GM12891 (cell line): ENCODE measurements at regions not wholly inside any gene's neighbourhood (a gene's known extent, or its start where the extent isn't known, plus 50 kb on each side); places are given as distances from the start of the nearest gene placed in this dataset.
"Not testable (repeated sequence)": the region's sequence is repeated elsewhere in the genome, so short reads cannot be mapped to it uniquely, and the experiment has no call there.

Experiments used
- DNase-seq: peaks from one replicate; pipeline ENCODE4 v3.0.0; 2011; ENCODE audit warnings: low spot score; ENCODE audit not compliant: insufficient read length
- FAIRE-seq: peaks from 2 replicates; lab custom pipeline; 2011; peaks lifted over from hg19 to GRCh38; lab: Jason Lieb, UNC
- PAX5 ChIP-seq: IDR thresholded peaks from 2 replicates; pipeline ENCODE4 v1.6.1; 2011; ENCODE audit warnings: low read length, moderate library complexity, mild to moderate bottlenecking; ENCODE audit not compliant: insufficient read depth, severe bottlenecking
- POLR2A ChIP-seq: IDR thresholded peaks from 2 replicates; pipeline ENCODE4 v1.6.1; 2011; ENCODE audit warnings: low read depth, low read length, control low read depth
- POLR2AphosphoS5 ChIP-seq: IDR thresholded peaks from 2 replicates; pipeline ENCODE4 v1.6.1; 2011; ENCODE audit warnings: low read depth, low read length, control low read depth
- POU2F2 ChIP-seq: IDR thresholded peaks from 2 replicates; pipeline ENCODE4 v1.6.1; 2011; ENCODE audit warnings: low read depth, mild to moderate bottlenecking, control low read depth, low read length, moderate library complexity
- SPI1 ChIP-seq: IDR thresholded peaks from 2 replicates; pipeline ENCODE4 v1.6.1; 2011; ENCODE audit warnings: low read depth, low read length, control low read depth
- TAF1 ChIP-seq: IDR thresholded peaks from 2 replicates; pipeline ENCODE4 v1.6.1; 2011; ENCODE audit warnings: low read depth, low read length, control low read depth

DNA sequence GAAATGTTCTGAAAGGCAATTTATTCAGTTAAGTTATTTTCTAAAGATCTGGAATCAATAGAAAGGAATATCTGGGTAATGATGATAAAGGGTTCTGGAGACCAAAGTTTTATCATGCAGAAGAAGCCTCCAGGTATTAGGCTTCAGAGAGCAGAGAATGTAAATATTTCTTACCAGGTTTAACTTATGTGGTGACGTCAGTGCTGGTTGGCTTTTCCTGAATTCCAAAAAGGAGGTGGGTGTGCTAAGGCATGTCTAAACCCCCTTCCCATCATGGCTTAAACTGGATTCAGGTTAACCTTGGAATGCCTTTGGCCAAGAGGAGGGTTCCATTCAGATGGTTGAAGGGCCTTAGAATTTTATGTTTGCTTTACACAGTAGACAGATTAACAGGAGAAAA, 829.9 kb downstream of the NCAM2 start:
- FAIRE-seq: no peak
- no peak for DNase-seq
- TF ChIP-seq POLR2AphosphoS5 (no peak), PAX5 (no peak), SPI1 (no peak), POU2F2 (no peak), TAF1 (no peak), POLR2A (no peak)

DNA sequence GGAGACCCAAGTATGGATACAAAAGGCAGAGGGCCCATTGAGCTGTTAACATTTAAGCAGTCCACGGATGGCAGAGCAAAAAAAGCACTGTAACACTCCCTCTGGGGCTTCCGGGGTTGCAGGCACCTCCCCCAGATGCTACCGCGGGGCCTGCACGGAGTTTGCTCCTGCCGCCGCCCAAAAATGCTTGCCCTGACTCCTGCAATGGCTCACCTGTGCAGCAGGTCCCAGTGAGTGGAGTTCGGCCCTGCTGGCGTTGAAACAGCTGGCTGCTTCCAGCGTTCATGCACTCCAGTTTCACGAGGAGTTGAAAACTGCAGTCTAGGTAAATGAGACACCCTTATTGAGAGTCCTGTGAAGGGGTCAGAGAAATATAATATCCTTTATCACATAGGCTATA, 832.8 kb downstream of the NCAM2 start:
- FAIRE-seq (no peak), DNase-seq (no peak)
- TF ChIP-seq POU2F2 (no peak), POLR2A (no peak), POLR2AphosphoS5 (no peak), SPI1 (no peak), TAF1 (no peak), PAX5 (no peak)

DNA sequence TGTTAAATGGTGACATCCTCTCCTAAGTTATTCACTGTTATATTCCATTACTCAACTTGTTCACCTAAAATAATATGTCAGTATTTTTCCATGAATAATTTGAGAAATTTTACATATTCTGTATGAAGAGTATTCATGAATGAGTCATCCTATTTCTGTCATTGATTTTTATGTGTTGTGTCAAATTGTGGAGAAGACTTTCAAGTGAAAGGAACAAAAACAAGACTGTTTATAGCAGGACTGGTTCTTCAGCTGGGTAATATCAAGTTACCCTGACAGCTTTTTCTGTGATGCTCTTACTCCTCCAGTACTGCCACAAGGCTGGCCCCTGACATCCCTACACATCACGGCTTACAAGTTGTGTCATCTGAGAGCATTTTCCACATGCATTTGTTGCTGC, 847.7 kb downstream of the NCAM2 start:
- no peak for DNase-seq
- no peak for FAIRE-seq
- no peak for TF ChIP-seq TAF1
- TF ChIP-seq POLR2AphosphoS5: no peak
- no peak for TF ChIP-seq POLR2A
- no peak for TF ChIP-seq PAX5
- TF ChIP-seq SPI1: no peak

DNA sequence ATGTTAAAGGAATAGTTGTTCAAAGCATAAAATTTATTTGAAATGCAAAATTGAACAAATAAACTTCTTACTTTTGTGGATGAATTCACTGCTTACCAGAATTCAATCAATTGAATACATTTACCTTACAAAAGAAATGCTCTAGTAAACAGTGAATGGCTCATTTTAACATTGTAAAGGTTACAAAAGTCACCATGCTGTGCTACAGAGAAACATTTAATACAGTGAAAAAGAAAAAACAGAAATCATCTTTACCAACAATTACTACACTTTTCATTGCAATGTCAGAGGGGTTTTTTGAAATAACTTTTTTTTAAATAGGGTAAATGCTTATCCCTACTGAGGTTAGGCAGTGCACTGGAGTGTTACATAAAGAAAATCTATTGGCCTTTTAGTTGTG, 853.0 kb downstream of the NCAM2 start:
- no peak for DNase-seq
- no peak for FAIRE-seq
- no peak for TF ChIP-seq TAF1
- TF ChIP-seq PAX5: no peak
- TF ChIP-seq POLR2AphosphoS5: no peak
- TF ChIP-seq SPI1: no peak
- TF ChIP-seq POU2F2: no peak
- TF ChIP-seq POLR2A: no peak

DNA sequence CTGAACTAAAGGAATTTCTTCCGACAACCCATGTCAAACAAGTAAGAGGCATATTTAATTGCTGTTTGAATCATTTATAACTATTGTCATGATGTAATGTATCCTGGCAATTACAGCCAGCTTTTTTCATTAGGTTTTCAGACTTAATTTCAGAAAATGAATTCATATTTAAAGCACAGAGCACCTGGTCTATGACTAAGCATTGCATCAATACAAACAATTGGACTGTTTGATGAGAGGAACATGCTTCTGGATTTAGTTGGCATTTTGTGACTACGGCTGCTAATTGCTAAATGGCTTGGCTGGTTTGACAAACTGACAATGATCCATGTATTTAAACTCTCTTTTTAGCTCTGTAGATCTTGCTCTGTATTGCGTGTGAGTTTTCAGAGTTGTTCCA, 853.4 kb downstream of the NCAM2 start:
- FAIRE-seq (no peak), DNase-seq (no peak)

DNA sequence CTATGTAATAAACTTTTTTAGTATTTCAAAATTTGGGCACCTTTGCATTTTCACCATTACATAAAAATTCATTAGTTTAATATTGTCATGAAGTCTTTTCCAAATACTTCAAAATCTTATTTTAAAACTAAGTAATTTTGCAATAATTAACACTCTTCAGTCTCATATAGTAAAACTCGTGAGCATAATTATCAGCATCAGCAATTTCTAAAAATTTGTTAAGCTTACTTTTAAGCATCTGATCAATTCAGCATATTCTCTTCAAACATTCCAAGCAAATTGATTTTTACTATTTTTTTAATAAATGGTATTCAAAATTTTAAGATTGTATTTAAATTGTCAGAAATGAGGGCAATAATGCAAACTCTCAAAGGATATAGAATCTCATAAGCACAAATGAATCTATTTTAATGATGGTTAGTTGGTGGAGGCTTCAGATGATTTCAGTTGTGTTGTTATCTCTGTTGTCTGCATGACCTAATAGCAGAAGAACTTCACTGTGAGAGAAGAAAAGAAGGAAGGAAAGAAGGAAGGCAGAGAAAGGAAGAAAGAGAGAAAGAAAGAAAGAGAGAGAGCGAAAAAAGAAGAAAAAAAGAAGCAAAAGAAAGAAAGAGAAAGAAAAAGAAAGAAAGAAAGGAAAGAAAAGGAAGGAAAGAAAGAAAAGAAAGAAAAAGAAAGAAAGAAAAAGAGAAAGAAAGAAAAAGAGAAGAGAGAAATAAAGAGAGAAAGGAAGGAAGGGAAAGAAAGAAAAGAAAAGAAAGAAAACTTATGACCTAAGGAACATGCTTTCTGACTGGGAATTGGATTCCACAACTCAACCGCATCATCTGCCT, 860.5 kb downstream of the NCAM2 start:
- FAIRE-seq: no peak
- no peak for TF ChIP-seq POU2F2
- no peak for TF ChIP-seq POLR2AphosphoS5
- TF ChIP-seq TAF1: no peak
- TF ChIP-seq POLR2A: no peak
- no peak for TF ChIP-seq PAX5
- no peak for TF ChIP-seq SPI1
- DNase-seq: no peak

More for the DNA sequence above, 853.4 kb downstream of the NCAM2 start:
- TF ChIP-seq POLR2A (no peak), PAX5 (no peak), TAF1 (no peak), POLR2AphosphoS5 (no peak), SPI1 (no peak), POU2F2 (no peak)

DNA sequence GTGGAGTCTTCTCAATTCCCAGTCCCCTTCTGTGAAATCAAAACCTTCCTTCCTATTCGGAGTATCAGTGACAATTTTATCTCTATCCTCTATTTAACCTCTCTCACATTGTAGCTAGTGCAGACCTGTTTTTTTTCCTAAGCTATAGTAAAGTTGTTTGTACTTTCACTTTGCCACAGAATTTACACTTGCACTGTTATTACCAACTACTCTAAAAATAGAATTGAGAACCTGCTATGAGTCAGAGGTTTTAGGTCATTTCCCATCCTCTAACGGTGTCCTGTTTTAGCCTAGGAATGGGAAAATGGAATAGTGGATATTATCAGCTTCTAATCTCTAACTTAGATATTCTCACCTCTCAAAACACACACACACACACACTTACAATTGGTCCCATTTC, 862.7 kb downstream of the NCAM2 start:
- FAIRE-seq (no peak), DNase-seq (no peak)
- TF ChIP-seq PAX5 (no peak), POU2F2 (no peak), TAF1 (no peak), POLR2A (no peak), SPI1 (no peak), POLR2AphosphoS5 (no peak)

DNA sequence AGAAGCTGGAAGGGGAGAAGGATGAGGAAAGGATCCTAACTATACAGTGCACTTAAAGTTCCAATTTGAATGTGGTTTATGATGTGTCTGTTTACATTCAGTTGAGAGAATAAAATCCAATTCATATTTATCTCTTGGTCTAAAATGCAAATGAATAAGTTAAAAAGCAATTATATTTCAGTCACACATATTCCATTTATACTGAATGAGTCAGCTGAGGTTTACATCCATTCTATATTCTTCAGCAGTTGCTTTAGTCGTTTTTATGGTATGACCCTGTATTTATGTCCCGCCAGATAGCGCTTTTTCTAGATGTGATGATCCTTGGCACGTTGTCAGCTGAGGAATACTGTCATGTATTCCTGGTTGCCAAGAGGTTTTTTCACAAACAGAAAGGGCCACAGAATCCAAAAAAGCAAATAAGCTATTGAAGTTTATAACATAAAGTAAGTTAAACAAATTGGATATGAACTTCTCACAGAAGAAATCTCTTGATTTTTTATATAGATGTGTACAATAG, 866.2 kb downstream of the NCAM2 start:
- no peak for TF ChIP-seq POLR2AphosphoS5
- TF ChIP-seq POLR2A: no peak
- no peak for TF ChIP-seq POU2F2
- TF ChIP-seq PAX5: no peak
- no peak for TF ChIP-seq TAF1
- no peak for TF ChIP-seq SPI1
- DNase-seq (no peak), FAIRE-seq (no peak)

DNA sequence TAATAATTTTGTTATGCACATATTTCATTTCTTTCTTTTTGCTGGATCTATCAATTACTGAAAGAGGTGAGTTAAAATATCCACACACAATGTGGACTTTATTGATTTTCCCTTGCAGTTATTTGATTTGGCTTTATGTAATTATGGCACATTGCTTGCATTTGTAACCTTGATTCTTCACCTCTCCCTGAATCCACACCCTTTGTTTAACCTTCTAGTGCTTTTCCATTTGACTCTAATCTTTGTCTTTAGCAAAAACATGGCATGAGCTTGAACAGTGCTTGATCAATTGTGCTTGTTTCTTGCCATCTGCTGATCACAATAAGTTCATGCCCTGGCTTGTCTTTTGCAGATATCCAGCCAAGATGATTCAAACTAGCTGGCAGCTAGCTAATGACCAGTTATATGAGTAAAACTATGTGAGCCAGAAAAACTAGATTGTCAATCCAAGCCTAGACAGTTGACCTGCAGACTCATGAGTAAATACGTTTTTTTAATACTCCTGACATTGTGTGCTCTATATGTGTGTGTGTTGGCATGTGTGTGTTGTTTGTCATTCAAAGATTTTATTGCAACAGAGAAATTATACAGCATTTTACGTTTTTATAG, 899.2 kb downstream of the NCAM2 start:
- no peak for TF ChIP-seq POLR2A
- TF ChIP-seq POLR2AphosphoS5: no peak
- no peak for TF ChIP-seq POU2F2
- TF ChIP-seq SPI1: no peak
- TF ChIP-seq TAF1: no peak
- no peak for TF ChIP-seq PAX5
- FAIRE-seq (no peak), DNase-seq (no peak)

DNA sequence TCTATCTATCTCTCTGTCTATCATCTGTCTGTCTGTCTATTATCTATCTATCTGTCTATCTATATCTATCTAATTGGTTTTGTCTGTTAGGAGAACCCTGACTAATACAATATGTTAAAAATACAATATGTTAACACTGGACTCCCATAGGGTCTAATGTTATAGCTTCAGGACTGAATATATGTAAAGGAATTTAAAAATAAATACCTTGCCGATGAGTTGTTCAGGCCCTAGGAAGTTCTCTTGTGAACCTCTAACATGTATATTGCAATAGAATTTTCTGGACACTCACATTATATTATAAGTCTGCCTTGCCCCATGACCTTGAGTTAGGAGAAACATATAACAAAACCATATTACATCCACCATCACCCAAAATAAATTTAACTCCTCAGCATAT, 900.6 kb downstream of the NCAM2 start:
- FAIRE-seq (no peak), DNase-seq (no peak)
- no peak for TF ChIP-seq POLR2AphosphoS5
- no peak for TF ChIP-seq SPI1
- no peak for TF ChIP-seq POU2F2
- TF ChIP-seq TAF1: no peak
- TF ChIP-seq POLR2A: no peak
- no peak for TF ChIP-seq PAX5

DNA sequence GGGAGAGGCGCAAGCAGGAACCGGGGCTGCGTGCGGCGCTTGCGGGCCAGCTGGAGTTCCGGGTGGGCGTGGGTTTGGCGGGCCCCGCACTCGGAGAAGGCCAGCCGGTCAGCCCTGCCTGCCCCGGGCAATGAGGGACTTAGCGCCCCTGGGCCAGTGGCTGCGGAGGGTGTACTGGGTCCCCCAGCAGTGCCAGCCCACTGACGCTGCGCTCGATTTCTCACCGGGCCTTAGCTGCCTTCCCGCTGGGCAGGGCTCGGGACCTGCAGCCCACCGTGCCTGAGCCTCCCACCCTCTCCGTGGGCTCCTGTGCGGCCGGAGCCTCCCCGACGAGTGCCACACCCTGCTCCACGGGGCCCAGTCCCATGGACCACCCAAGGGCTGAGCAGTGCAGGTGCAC, 904.2 kb downstream of the NCAM2 start:
- DNase-seq, FAIRE-seq: not testable (repeated sequence)
